ENCODE measurements at regions not wholly inside any gene's neighbourhood (a gene's known extent, or its start where the extent isn't known, plus 50 kb on each side); places are given as distances from the start of the nearest gene placed in this dataset.
"Not testable (repeated sequence)": the region's sequence is repeated elsewhere in the genome, so short reads cannot be mapped to it uniquely, and the experiment has no call there.

GRCh38 chr9:129547063-129547462 is 73.8 kb downstream of the C9orf50 start:
- DNase-seq (ENCODE audit: low read depth): no peak

DNA sequence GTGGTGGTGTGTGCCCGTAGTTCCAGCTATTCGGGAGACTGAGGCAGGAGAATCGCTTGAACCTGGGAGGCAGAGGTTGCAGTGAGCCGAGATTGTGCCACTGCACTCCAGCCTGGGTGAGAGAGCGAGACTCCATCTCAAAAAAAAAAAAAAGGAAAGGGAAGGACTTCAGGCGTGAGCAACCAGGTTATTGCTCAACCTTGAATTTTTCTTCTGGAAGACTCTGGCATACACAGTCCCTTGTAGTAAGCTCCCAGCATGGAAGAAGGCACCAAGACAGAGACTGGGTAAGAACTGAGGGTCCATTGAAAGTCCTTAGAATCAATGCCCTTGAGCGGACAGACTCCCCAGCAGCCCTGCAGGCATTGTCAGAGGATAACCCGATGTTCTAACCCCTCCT is 75.0 kb downstream of the C9orf50 start:
- not testable (repeated sequence) for DNase-seq (ENCODE audit: low read depth)

GRCh38 chr9:129544761-129545160 is 76.1 kb downstream of the C9orf50 start:
- DNase-seq (ENCODE audit: low read depth): peak; percentile 22

DNA sequence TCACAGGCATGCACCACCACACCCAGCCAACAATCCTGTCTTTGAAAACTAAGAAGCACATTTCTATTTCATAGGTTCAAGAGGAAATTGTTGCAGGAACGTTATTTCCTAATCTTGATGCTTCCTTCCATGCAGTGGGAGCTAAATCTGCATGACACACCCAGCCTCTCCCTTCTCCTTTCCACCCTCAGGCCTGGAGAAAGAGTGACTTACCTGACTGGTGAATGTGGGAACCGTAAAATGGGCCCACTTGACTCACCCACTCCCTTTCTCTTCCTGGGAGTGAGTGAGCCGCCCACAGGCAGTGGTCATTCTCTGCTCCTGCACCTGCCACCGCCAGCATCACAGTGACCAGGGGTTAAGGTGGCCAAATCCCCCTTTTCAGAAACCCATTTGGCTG is 78.2 kb downstream of the C9orf50 start:
- no peak for DNase-seq (ENCODE audit: low read depth)

DNA sequence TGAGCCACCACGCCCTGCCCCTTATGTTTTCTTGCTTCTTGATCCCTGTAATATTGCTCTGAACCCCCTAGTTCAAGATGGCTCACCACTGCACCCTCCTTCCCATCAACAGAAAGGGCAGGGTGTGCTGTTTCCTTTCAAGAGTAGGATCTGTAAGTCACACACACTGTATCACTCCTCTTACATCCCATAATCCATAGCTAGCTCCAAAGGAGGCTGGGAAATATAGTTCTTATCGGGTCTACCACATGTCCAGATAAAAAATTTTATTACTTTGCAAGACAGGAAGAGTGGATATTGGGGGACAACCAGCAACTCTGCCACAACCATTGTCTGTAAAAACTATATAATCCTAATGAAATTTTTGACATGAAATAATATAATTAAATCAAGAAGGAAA is 79.6 kb downstream of the C9orf50 start:
- no peak for DNase-seq (ENCODE audit: low read depth)

- DNase-seq (ENCODE audit: low read depth): no peak
These were observed 81.5 kb downstream of the C9orf50 start for GRCh38 chr9:129539446-129539845.

GRCh38 chr9:129531860-129532402 is 89.0 kb downstream of the C9orf50 start:
- DNase-seq (ENCODE audit: low read depth): not testable (repeated sequence)

DNA sequence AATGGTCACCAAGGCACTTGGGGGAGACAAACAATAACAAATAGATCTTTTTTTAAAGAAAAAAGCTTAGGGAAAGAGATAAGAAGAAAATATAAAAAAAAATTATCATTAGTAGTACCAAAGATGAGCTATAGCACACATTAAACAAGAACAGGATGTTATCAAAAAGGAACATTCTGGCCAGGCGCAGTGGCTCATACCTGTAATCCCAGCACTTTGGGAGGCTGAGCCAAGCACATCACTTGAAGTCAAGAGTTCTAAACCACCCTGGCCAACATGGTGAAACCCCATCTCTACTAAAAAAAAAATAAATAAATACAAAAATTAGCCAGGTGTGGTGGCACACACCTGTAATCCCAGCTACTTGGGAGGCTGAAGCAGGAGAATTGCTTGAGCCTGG is 92.9 kb downstream of the C9orf50 start:
- DNase-seq (ENCODE audit: low read depth): not testable (repeated sequence)

- DNase-seq (ENCODE audit: low read depth): no peak
These were observed 95.2 kb downstream of the C9orf50 start for GRCh38 chr9:129525656-129526196.

DNA sequence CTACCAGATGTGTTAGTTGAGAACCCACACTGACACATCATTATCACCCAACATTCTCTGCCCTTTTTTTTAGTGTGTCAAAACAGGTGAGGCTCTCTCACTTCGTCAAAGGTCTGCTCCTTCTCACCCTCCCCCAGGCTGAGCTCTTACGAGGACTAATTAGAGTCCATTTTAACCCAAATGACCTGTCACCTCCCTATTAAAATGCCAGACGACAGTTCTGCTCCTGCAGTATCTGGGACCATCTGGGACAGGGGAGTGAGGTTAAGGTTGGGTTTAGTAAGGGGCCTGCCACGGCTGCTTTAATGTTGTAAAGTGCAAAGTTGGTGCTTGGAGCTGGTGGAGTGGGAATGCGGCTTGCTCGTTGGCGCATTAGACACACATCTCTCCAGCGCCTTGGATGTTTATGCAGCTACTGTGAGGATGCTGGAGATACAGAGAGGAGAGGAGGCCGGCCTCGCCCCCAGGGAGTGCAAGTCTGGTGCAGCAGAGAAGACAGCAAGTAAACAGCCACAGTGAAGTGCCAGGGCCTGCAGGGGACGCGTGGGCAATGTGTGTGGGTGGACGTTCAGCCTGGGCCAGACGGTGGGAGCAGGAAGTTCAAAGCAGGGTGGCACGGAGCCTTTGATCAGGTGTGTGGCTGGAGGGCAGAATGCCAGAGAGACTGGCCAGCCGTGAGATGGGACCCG is 96.2 kb downstream of the C9orf50 start:
- DNase-seq (ENCODE audit: low read depth): no peak

GRCh38 chr9:129523943-129524581 is 96.8 kb downstream of the C9orf50 start:
- DNase-seq (ENCODE audit: low read depth): no peak

GRCh38 chr9:129522351-129522750 is 98.5 kb downstream of the C9orf50 start:
- no peak for DNase-seq (ENCODE audit: low read depth)

DNA sequence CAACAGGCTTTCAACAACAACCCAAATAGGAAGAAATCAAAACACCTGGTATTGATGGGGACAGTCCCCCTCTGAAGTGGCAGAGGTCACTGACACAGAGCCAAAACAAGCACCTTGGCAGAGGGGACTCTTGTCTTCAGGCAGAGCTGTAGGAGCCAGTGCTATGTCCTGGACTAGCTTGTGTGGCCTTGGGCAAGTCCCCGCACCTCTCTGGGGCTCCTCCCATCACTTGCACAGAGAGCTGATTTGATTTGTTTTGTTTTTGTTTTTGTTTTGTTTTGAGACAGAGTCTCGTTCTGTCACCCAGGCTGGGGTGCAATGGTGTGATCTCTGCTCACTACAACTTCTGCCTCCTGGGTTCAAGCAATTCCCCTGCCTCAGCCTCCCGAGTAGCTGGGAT is 100.8 kb downstream of the C9orf50 start:
- DNase-seq (ENCODE audit: low read depth): no peak

GRCh38 chr9:129518074-129518473 is 102.8 kb downstream of the C9orf50 start:
- no peak for DNase-seq (ENCODE audit: low read depth)

DNA sequence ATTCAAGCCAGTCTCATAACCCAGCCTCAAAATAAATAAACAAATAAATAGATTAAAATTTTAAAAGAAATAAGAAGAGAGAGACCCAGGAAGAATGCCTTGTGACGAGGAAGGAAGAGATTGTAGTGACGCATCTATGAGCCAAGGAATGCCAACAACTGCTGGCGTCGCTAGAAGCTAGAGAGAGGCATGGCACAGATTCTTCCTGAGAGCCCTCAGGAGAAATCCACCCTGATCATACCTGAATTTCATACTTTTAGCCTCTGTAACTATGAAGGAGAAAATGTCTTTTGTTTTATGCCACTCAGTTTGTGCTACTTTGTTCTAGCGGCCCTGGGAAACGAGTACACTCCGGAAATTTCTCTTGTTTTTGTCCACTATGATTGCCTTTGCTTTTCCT is 103.9 kb downstream of the C9orf50 start:
- no peak for DNase-seq (ENCODE audit: low read depth)

DNA sequence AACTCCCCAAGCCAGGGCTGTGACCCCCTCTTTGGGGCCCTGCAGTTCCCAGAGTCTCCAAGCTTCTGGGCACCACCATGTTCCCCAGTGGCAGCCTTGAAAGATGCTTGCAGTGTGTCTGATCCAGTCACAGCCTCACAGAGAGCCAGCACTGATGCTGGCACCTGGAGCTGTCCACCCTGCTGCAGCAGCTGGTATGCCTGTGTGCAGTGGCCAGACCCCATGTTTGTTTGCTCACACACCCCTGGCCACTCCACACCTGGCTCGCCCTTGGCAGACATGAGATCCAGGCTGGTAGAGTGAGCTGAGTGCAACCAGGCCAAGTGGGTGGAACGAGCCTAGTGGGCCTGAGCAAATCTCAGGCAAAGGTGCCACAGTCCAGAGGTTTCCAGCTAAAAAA is 106.0 kb downstream of the C9orf50 start:
- DNase-seq (ENCODE audit: low read depth): no peak

DNA sequence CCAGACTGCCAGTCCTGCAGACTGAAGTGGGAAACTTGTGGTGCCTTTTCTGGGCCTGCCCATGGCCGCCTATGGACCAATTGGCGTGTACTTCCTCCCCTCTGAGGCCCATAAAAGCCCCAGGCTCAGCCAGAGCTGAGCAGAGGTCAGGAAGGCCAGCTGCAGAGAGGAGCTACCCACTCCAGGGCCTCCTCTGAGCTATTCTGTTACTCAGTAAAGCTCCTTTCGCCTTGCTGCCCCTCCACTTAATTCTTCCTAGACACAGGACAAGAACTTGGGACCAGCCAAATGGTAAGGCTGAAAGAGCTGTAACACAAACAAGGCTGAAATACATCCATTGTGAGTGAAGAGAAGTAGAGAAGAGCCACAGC is 106.4 kb downstream of the C9orf50 start:
- no peak for DNase-seq (ENCODE audit: low read depth)

DNA sequence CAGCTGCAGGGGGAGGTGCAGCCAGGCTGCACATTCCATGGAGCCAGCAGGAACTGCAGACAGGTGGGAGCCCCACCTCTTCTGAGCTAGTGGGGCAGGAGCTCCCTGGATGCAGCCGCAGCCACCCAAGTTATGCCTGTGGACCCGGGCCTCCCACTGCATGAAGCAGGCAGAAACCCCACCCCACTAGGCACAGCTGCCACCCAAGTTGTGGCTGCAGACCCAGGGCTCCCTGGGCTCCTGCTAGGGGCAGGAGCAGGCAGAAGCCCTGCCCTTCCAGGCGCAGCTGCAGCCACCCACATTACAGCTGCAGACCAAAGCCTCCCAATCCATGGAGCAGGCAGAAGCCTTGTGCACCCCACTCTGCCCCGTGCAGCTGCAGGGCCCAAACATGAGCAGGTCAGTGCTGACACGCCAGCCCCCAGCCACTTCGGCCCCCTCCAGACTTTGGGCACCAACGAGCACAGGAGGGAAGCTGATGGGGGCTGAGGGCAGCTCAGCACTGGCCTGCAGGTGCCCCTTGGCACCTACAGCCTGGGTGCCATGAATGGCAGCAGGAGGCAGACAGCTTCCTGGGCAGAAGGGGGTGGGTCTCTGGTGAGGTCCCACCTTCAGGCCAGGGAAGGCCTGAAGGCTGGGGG is 106.9 kb downstream of the C9orf50 start:
- no peak for DNase-seq (ENCODE audit: low read depth)

DNA sequence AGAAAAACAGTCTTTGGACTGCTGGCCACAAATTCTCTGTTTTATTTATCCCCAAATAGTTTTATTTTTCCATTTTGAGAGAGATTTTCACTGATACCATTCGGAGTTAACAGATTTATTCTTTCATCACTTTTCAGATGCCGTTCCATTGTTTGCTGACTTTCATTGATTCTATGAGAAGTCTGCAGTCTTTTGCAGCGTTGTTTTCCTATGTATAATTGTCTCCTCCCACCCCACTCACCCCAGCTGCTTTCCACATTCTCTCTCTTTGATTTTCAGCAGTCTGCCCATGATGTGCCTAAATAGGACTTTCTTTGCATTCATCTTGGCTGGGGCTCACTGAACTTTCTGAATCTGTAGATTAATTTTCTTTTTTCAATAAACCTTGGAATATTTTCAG is 107.6 kb downstream of the C9orf50 start:
- DNase-seq (ENCODE audit: low read depth): no peak

DNA sequence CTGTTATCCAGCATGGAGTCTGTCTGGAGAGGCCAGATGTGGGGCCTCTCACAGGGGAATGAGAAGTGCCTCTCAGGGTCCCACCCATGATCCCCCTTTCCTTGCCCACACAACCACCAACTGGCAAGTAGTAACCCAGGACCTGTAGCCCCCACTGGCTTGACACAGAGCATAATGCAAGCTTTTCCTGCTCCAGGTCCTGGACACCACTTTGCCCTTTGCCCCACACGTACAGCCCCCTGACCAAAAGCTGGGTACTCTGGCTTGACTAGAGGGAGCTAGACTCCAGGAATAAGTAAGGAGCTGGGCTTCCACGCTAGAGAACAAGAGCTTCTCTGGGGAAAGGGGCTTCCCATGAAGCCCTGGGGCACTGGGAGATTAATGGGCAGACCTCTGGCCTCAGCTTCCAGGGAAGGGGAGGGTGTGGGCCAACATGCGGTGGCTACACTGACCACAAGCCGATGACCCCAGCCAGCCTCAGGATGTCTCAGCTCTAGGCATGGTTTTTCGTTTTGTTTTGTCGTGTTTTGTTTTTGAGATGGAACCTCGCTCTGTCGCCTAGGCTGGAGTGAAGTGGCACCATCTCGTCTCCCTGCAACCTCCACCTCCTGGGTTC is 109.5 kb downstream of the C9orf50 start:
- DNase-seq (ENCODE audit: low read depth): no peak

DNA sequence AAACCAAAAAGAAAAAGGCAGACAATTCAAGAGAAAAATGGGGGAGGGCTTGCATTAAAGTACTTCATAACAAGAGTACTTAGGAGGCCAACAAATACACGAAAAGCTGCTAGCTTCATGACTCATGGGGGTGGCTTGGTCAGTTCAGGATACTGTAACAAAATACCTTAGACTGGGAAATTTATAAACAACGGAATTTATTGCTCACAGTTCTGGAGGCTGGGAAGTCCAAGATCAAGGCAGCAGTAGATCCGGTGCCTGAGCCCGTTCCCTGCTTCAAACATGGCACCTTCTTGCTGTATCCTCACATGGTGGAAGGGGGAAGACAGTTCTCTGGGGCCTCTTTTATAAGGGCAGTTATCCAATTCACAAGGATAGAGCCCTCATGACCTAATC is 111.4 kb downstream of the C9orf50 start:
- DNase-seq (ENCODE audit: low read depth): peak; percentile 86

GRCh38 chr9:129507805-129508204 is 113.1 kb downstream of the C9orf50 start:
- no peak for DNase-seq (ENCODE audit: low read depth)
